Activated CD8-positive, alpha-beta memory T cell treated with anti-CD3 and anti-CD28 coated beads for 24 hours (primary cell): ENCODE measurements at regions not wholly inside any gene's neighbourhood (a gene's known extent, or its start where the extent isn't known, plus 50 kb on each side); places are given as distances from the start of the nearest gene placed in this dataset.

Experiments
- DNase-seq: peaks from one replicate; pipeline ENCODE4 v3.0.0-alpha.2; 2020

DNA sequence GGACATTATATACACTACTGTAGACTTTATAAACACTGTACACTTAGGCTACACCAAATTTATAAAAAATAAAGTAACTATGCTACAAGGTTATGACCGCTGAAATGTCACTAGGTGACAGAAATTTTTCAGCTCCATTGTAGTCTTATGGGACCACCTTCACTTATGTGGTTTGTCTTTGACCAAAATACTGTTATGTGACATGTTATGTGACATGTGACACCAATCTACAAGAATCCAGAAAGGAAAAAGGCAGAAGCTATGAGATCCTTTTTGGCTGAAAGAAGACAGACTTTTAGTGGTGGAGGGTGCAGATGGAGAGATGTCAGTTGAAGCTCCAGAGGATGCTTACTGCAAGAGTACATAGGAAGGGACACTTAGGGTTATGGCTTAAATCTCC lies 1378.4 kb upstream of the TENM4 start:
- DNase-seq = no peak

GRCh38 chr11:80816966-80817365 lies 1376.1 kb upstream of the TENM4 start:
- no peak for DNase-seq

- no peak for DNase-seq
Measured at GRCh38 chr11:80816454-80816847, 1375.6 kb upstream of the TENM4 start.

DNA sequence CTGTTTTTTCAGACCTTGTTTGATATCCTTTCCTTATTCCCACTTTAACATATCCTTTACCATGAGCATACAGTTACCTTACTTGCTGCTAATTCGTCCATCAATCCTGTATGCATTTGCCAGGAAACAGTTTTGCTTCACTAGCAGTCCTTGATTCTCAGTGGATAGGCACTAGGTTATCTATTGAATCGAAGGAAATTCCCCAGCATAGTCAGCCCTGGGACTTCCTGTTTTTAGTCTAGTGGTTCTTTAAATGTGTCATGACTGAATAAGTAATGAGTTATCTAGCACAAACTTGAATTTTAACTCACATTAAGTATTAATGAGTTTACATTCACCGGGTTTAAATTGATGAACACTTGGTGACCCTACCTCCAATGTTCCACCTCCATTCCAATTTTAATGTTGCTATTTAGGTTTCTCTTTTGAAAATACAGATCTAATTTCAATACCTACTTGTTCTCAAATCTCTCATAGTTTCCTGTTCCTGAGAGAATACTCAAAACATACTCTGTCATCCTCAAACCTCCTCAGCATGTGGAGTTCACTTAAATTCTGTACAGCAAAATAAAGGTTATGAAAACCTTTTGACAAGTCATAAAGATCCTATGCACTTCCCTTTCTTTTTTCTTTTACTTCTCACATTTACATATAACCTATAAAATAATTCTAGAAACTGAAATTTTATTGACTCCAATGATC lies 1375.1 kb upstream of the TENM4 start:
- no peak for DNase-seq

- no peak for DNase-seq
Measured at GRCh38 chr11:80814813-80815212, 1374.0 kb upstream of the TENM4 start.

DNA sequence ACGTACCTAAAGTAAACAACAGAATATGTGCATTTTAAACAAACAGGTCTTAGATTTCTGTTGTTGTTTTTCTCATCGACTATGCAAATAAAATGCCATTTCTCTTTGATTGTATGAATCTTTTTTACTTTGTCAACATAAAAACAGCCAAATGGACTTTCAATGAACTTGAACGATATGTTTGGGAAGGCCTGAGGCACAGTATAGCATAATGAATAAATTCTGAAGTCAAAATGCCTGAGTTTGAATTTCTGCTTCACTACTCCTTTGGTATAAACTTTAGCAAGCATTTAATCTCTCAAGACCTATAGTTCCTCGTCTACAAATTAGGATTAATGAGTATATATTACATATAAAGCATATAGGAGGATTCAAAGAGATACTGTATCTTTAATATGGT lies 1369.9 kb upstream of the TENM4 start:
- DNase-seq = no peak

- DNase-seq = no peak
Measured at GRCh38 chr11:80798174-80798573, 1357.3 kb upstream of the TENM4 start.

DNA sequence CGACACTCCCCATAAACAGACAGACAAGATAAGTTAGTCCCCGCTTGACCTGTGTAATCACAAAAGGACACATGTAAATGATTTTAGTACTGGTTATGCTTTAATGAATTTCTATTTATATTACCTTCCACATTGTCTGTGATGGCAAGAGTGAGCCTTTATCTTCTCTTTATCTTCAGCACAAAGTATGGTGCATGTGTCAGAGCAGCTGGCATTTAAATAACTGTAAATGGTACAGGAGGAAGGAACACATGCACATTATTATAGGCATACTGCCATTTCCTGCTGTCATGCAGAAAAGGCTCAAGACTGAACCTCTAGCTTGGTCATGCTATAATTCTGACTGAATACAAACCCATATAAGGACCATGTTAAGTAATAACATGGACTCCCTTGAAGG lies 1342.7 kb upstream of the TENM4 start:
- no peak for DNase-seq

- DNase-seq = no peak
Measured at GRCh38 chr11:80782135-80782885, 1341.5 kb upstream of the TENM4 start.

DNA sequence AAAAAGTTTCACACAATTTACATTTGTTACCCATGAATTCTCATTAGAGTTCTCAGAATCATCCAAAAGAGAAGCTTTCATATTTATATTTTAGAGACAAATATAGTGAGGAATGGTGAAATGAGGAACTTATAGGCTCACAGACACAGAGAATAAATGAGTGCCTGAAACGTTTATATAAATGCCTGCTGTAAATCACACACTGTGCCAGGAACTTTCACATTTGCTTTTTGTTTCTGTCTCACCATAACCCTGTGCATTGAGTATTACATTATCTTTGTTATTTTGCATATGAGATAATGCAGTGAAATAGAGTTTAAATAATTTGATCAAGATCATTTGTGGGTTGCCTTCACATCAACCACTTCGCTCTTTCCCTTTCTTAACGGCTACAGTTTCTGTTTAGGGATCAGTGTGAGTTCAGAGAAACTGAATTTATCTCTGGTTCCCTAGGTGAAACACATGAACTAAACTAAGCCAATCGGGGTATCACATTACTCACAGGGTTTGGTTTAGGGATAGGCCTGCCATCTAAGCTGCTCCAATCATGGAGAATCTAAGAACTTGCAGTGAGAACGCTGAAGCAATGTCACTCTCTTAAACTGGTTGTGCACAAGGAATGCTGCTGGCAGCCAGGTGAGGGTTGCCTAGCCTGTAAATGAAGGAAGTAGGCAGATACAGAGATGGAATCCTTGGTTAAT lies 1339.2 kb upstream of the TENM4 start:
- no peak for DNase-seq

GRCh38 chr11:80778941-80779340 lies 1338.1 kb upstream of the TENM4 start:
- DNase-seq = no peak

DNA sequence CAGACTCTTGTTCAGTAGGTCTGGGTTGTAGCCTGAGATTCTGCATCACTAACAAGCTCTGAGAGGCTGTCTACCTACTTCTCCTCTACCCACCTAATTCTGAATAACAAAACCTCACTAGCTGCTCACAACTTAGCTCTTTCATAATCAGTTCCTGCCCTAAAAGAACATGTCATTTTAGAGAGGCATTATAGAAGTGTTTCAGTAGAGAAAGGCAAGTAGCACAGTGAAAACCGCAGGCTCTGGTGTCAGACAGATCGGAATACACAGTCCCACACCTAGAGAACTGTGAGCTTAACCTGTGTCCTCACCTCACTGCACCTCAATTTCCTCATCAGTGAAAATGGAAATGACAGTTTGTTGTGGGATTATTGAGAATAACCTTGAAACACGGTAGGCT lies 1337.6 kb upstream of the TENM4 start:
- no peak for DNase-seq

DNA sequence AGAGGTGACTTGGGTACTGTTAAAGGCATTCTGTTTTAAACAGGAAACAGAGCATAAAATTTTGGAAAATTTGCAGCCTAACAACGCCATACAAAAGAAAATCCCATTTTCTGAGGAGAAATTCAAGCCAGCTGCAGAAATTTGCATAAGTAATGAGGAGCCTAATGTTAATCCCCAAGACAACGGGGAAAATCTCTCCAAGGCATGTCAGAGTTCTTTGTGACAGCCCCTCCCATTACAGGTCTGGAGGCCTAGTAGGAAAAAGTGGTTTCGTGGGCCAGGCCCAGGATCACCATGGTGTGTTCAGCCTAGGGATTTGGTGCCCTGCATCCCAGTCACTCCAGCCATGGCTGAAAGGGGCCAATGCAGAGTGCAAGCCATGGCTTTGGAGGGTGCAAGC lies 1333.1 kb upstream of the TENM4 start:
- DNase-seq = no peak

DNA sequence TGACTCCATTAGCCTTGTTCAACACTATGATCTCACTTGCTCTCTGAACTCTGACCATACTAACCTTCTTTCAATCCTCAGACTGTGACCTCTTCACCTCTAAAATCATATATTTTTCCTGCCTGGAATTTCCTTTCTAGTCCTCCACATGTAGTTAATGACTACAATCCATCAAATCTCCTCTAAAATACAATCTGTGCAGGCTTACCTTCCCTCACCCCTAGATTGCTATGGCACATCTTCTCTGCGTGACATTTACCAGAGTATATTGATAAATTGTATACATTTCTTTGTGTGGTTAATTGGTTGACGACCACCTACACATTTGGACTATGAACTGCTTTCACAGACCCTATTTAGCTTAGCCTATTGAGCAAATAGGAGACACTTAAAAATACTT lies 1330.2 kb upstream of the TENM4 start:
- no peak for DNase-seq

DNA sequence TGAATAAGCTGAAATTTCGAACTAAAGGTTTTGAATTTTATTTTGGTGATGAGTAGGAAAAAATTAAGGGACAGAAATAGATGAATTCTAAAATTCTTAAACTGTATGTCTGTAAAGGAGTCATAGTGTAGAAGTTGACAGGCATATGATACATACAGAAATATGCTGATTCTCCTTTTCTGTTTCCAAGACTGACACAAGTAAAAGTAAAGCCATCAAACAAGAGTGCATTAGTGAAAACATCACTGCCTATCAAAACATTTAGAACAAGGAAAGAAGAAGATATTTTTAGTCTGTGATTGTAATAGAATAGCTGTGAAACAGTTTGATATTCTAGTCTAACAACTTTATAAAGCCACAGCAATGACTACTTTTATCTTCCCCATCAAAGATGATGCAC lies 1318.0 kb upstream of the TENM4 start:
- DNase-seq = no peak

DNA sequence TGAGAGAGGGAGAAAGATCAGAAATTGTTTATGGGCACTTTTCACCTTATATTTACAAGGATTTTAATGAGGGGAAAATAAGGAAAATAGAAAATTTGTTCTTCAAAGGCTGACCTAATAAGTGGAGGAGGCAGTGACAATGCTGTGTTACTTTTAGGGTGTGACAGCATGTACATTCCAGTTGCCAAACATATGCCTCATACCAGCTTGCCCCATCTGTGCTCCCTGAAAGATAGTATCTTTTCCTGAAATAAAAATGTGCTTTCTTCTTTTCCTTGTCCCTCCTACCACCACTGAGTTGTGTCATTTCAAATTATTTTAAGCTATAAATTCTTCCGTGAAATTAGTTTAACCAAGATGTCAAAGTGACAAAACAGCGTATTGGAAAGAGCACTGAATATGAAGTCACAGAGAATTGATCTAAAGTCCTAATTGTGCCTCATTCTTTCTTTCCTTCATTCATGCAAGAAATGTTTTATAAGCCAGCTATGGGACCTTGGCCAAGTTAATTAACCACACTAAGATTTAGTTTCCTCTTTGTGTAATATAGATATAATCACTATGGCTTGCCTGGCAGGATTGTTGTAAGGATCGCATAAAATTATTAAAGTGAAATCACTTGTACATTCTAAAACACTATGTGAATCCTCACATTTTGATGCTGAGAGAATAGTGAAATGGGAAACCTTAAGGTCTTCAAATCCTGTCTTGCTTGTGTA lies 1307.5 kb upstream of the TENM4 start:
- no peak for DNase-seq

DNA sequence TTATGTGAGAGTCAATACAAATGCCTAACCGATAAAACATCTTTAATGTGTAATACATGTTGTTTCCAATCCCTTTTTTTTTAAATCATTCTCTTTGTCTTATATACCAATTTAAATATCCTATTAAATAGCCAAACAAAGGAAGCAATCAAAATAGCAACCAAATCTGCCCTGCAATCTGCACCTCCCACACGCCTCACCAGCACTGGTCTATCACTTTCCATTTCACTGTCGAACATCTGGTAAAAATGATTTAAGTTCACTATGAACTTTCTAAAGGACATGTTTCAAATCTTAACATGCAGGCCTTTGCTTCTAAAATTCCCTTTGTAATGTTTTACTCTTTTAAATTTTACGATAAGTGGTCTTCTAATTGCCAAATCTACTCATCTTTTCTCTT lies 1305.5 kb upstream of the TENM4 start:
- no peak for DNase-seq

DNA sequence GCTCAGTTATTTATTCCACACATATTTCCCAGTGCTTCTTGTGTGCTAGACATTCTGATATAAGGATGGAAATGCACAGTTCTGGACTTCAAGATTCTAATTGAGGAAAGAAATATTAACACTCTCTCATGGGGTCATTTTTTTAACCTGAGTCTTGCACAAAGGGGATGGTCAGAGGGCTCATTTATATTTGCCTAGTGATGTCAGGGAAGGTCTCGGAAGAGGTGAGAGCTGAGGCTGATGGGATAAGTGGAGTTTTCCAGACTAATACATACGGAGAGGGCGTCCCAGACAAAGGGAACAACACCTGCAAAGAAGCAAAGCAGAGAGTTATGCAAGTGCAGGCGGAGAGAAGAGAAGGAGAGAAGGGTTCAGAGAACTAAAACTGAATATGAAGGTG lies 1304.6 kb upstream of the TENM4 start:
- DNase-seq = no peak

- DNase-seq = no peak
Measured at GRCh38 chr11:80733790-80734189, 1293.0 kb upstream of the TENM4 start.

- no peak for DNase-seq
Measured at GRCh38 chr11:80733361-80733760, 1292.5 kb upstream of the TENM4 start.

DNA sequence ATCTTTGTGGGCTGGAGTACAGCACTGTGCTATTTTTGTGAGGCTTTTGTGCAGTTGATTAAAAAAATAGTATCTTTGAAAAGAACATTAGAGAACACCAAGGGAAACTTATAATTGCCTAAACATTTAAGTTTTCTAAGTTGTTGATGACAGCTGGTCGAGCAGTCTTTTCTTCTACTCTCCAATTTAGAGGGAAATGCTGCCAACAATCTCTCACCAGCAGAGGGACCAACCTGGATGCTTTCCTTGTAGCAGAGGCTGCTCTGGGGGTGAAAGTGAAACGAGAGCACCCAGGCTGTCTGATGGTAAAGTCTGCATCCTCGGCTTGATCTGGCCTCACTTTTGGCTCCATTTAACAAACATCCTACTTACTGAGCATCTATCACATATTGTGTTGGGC lies 1286.5 kb upstream of the TENM4 start:
- no peak for DNase-seq

- no peak for DNase-seq
Measured at GRCh38 chr11:80726236-80726635, 1285.4 kb upstream of the TENM4 start.

GRCh38 chr11:80724366-80724765 lies 1283.5 kb upstream of the TENM4 start:
- no peak for DNase-seq

DNA sequence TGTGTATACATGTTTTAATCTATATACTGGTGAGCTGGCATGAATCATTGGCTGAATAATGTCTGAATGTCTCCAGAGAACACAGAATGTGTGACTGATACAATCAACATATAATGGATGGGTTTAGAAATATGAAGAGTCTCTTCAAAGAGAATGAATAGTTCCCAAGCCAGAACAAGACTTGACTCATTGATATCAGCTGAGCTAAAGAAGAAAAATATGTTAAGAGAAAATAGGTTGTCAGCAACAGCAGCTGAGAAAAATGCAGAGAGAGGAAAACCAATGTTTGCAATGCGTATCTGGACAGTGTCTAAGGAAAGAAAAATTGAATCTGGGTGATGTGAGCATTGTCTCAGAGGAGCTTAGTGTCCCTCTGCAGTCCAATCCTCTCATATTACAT lies 1281.8 kb upstream of the TENM4 start:
- no peak for DNase-seq
